HEK293 (cell line): ENCODE measurements at regions not wholly inside any gene's neighbourhood (a gene's known extent, or its start where the extent isn't known, plus 50 kb on each side); places are given as distances from the start of the nearest gene placed in this dataset.

Source experiments
- CTCF ChIP-seq: fragments of 450-650 bp; formaldehyde crosslinking; IDR thresholded peaks from 2 replicates; pipeline ENCODE4 v1.5.1; 2016; ENCODE audit warnings: missing biosample characterization, missing genetic modification characterization
- KLF16 ChIP-seq: fragments of 450-650 bp; formaldehyde crosslinking; IDR thresholded peaks from 2 replicates; pipeline ENCODE4 v1.5.1; 2017; ENCODE audit warnings: missing biosample characterization, missing genetic modification characterization
- ZNF10 ChIP-seq: fragments of 450-650 bp; formaldehyde crosslinking; IDR thresholded peaks from 2 replicates; pipeline ENCODE4 v1.5.1; 2017; ENCODE audit warnings: missing biosample characterization, missing genetic modification characterization
- TF ChIP-seq, protein P1 (sequence below): fragments of 450-650 bp; formaldehyde crosslinking; IDR thresholded peaks from 2 replicates; pipeline ENCODE4 v1.5.1; 2016; ENCODE audit warnings: missing biosample characterization, missing genetic modification characterization, borderline replicate concordance

DNA sequence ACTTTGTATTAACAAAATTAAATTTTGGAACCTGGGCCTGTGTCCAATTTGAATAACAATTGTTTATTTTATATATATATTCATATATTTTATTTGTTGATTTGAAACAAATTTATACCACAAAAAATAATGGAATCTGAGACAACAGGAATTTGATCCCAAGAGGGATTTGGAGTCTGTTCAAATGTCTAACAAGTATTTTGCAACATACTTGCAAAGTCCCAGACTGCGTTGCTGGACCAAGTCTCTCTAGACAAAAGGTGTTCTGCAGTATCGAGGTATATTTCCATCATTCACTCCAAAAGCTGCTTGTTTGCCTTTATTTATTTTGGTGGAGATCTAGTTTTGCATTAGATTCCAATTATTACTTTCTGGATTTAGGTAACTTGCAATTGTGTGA, 68.7 kb upstream of the PTPRR start:
- TF ChIP-seq KLF16 (tag by site-specific recombination) (no peak), CTCF (tag by site-specific recombination) (no peak), ZNF10 (tag by site-specific recombination) (no peak)
- TF ChIP-seq, protein P1, sequence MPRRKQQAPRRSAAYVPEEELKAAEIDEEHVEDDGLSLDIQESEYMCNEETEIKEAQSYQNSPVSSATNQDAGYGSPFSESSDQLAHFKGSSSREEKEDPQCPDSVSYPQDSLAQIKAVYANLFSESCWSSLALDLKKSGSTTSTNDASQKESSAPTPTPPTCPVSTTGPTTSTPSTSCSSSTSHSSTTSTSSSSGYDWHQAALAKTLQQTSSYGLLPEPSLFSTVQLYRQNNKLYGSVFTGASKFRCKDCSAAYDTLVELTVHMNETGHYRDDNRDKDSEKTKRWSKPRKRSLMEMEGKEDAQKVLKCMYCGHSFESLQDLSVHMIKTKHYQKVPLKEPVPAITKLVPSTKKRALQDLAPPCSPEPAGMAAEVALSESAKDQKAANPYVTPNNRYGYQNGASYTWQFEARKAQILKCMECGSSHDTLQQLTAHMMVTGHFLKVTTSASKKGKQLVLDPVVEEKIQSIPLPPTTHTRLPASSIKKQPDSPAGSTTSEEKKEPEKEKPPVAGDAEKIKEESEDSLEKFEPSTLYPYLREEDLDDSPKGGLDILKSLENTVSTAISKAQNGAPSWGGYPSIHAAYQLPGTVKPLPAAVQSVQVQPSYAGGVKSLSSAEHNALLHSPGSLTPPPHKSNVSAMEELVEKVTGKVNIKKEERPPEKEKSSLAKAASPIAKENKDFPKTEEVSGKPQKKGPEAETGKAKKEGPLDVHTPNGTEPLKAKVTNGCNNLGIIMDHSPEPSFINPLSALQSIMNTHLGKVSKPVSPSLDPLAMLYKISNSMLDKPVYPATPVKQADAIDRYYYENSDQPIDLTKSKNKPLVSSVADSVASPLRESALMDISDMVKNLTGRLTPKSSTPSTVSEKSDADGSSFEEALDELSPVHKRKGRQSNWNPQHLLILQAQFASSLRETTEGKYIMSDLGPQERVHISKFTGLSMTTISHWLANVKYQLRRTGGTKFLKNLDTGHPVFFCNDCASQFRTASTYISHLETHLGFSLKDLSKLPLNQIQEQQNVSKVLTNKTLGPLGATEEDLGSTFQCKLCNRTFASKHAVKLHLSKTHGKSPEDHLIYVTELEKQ (tag by site-specific recombination) = no peak
